GM06990 (cell line): ENCODE measurements at regions not wholly inside any gene's neighbourhood (a gene's known extent, or its start where the extent isn't known, plus 50 kb on each side); places are given as distances from the start of the nearest gene placed in this dataset.

Source experiments
- DNase-seq: peaks from one replicate; pipeline ENCODE4 v3.0.0-alpha.2; 2011; ENCODE audit not compliant: insufficient read length; ENCODE audit errors: extremely low read depth
- H3K27me3 ChIP-seq: replicated peaks from 2 replicates; pipeline ENCODE4 v1.6.0; 2011; ENCODE audit warnings: low read length; ENCODE audit not compliant: control insufficient read depth, insufficient read depth
- H3K36me3 ChIP-seq: 2 replicates; pipeline ENCODE4 v1.5.1; 2011; ENCODE audit warnings: low read length; ENCODE audit not compliant: control insufficient read depth, insufficient read depth
- H3K4me3 ChIP-seq: replicated peaks from 2 replicates; pipeline ENCODE4 v1.5.1; 2011; ENCODE audit warnings: low read depth, mild to moderate bottlenecking, control low read depth, low read length
- CTCF ChIP-seq: IDR thresholded peaks from 2 replicates; pipeline ENCODE4 v1.5.1; 2011; ENCODE audit warnings: low read length, control low read depth, mild to moderate bottlenecking, inconsistent platforms; ENCODE audit not compliant: insufficient read depth, poor library complexity, severe bottlenecking

- Histone ChIP-seq H3K27me3 (no peaks in the 10 kb centered on the region), H3K4me3 (no peak overlapping the region), H3K36me3 (no peaks in the 10 kb centered on the region)
- TF ChIP-seq CTCF, result no peak
- DNase-seq, result no peak
Measured at GRCh38 chr2:12087671-12088380, 341.4 kb downstream of the LPIN1 start.

- Histone ChIP-seq H3K36me3 (no peaks in the 10 kb centered on the region), H3K27me3 (no peaks in the 10 kb centered on the region), H3K4me3 (no peak overlapping the region)
- no peak for DNase-seq
- no peak for TF ChIP-seq CTCF
Measured at GRCh38 chr2:12089001-12089400, 342.6 kb downstream of the LPIN1 start.

- no peaks in the 10 kb centered on the region for H3K36me3 ChIP-seq
- no peak for DNase-seq
- no peak for TF ChIP-seq CTCF
- no peaks in the 10 kb centered on the region for H3K27me3 ChIP-seq
- no peak overlapping the region for H3K4me3 ChIP-seq
Measured at GRCh38 chr2:12089496-12089895, 343.1 kb downstream of the LPIN1 start.

GRCh38 chr2:12090072-12090471 lies 343.6 kb downstream of the LPIN1 start:
- TF ChIP-seq CTCF, result no peak
- Histone ChIP-seq H3K27me3 (no peaks in the 10 kb centered on the region), H3K4me3 (no peak overlapping the region), H3K36me3 (no peaks in the 10 kb centered on the region)
- no peak for DNase-seq

GRCh38 chr2:12090590-12090989 lies 344.2 kb downstream of the LPIN1 start:
- no peak overlapping the region for H3K4me3 ChIP-seq
- no peaks in the 10 kb centered on the region for H3K36me3 ChIP-seq
- DNase-seq, result no peak
- TF ChIP-seq CTCF, result no peak
- no peaks in the 10 kb centered on the region for H3K27me3 ChIP-seq

GRCh38 chr2:12091201-12091806 lies 344.9 kb downstream of the LPIN1 start:
- Histone ChIP-seq H3K36me3 (no peaks in the 10 kb centered on the region), H3K4me3 (no peak overlapping the region), H3K27me3 (no peaks in the 10 kb centered on the region)
- no peak for TF ChIP-seq CTCF
- DNase-seq, result no peak
